Glomerular visceral epithelial cell (primary cell): ENCODE measurements at regions not wholly inside any gene's neighbourhood (a gene's known extent, or its start where the extent isn't known, plus 50 kb on each side); places are given as distances from the start of the nearest gene placed in this dataset.
A peak's percentile ranks its signal among the peaks of the same experiment; 100 is the strongest.
"Not testable (repeated sequence)": the region's sequence is repeated elsewhere in the genome, so short reads cannot be mapped to it uniquely, and the experiment has no call there.

Source experiments
- DNase-seq: peaks from one replicate; pipeline ENCODE4 v3.0.0-alpha.2; 2016; ENCODE audit errors: extremely low spot score

DNA sequence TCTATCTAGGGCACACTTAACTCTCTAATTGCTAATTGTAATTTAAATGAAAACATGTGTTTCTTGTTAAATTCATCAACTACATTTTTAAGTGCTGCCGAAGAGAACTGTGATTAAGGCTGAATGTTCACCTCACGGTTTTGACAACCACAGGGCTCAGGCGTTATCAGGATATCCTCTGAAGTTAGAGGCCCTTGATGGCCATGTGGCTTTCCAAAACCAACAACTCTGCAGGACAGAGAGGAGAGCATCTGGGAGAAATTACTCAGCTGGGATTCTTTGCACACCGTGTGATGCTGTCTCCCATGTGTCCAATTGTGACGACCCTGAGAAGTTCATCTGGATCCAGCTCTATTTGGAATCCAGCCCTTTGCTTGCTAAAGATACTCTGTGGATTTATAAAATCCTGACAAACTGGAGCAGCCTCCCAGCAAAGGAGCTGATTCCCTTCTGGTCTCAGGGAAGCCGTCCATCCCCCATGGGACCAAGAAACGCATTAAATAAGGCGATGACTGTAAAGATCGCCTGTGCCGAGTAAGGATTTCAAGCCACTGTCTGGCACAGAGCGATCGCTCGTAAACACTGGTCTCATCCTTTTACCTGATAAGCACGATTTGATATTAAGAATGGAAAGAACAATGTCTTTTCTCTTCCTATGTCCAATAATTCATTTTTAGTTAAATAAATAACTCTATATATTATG is 401.1 kb downstream of the CD83 start:
- DNase-seq: no peak

- DNase-seq: no peak
These were observed 402.5 kb downstream of the CD83 start for GRCh38 chr6:14520029-14520428.

- no peak for DNase-seq
These were observed 403.0 kb downstream of the CD83 start for GRCh38 chr6:14520536-14520935.

DNA sequence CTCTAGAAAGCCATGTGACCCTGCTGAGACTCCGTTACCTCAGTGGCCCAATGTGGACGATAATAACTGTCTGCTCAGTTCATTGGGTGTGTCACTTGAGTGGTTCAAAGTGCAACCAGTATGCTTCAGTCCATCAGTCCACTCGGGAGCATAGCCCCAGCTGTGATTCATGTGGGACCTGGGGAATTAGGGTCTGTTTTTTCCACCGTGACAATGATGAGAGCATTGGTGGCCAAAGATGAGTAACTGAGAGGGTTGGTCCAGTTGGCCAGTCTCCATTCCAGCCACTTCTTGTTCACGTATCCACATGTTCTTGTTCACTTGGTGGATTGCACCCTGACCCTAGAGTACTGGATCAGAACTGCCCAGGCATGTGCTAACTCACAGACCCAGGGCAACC is 403.6 kb downstream of the CD83 start:
- DNase-seq: no peak

GRCh38 chr6:14521861-14522260 is 404.3 kb downstream of the CD83 start:
- not testable (repeated sequence) for DNase-seq

DNA sequence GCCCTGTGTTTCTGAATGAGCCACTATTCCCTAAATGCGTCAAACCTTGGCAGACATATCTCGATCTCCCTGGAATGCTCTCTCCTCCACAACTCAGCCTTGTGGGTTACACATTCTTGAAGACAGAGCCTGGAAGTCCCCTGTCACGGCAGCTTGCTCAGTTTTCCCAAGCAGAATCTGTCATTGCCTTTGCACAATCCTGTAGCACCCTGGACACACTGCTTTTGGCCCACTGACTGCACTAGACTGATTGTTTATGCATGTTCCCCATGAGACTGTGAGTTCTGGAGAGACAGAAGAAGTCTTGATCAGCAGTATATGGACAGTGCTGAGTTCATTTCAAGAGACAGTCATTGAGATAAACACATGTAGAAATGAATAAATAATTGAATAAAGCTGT is 406.7 kb downstream of the CD83 start:
- DNase-seq: peak; percentile 51

DNA sequence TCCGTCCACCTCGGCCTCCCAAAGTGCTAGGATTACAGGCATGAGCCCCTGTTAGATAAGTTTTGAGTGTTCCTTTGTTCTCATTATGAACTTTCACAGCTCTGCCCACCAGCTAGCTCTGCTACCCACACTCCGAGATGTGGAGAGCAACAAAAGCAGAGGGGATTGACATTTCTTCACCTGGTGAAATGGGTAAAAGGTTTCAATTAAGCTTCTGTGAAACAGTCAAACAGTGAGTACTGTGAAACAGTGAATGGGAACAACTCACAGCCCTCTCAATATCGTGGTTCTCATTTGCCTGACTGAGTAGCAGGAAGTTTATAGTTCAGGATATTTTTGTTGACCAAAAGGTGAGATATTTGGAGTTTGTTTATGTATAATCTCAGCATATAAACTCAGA is 412.8 kb downstream of the CD83 start:
- no peak for DNase-seq

GRCh38 chr6:14533446-14533845 is 415.9 kb downstream of the CD83 start:
- DNase-seq: no peak

GRCh38 chr6:14537030-14537429 is 419.5 kb downstream of the CD83 start:
- no peak for DNase-seq

DNA sequence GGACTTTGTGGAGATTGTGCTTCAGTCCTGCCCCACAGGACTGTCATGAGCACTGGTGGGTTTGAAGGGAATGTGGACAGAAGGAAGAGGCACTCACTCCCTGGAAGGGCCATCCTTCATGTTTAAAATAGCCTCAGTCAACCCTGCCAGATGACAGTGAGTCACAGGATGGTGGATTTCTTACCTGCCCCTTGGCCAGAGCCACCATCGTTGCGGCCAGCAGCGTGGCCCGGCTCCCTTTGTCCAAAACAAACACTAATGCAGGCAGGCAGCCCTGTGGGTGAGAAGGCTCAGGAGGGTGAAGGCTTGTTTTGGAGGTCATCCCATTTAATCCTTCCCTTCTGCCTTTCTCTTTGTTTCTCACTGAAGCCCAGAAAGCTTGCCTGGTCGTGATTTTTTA is 422.7 kb downstream of the CD83 start:
- no peak for DNase-seq

DNA sequence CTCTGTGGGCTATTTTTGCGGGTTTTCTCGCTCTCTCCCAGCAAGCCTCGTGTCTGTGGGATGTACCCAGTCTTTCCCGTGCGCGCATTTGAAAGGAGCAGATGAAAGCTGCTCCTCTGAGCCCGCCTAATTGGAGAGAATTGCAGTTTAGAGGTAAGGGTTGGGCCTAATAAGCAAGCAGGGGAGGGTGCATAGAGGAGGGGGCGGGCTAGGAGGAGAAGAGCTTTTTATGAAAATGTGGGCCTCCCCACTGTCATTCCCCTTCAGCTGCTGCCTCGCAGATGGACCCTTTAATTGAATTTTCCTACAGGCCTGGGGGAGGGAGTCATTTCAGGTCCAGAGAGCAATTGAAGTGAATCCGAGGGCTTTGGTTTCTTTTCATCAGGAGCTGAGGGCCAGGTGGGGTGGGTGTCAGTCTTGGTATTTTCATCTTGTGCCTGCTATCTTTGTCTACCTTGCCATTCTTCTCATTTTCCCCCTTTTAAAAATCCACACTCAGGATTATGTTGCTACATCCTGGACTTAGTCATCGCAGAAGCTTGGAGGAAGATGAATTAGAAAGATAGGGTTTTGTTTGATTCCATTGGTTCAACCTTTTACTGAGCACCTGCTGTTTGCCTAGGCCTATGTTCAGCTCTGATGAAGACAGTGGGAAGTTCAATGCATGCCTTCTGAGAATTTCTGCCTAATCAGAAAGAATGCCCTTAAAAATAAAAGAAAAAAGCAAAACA is 423.4 kb downstream of the CD83 start:
- DNase-seq: no peak

- DNase-seq: peak; percentile 57
These were observed 425.2 kb downstream of the CD83 start for GRCh38 chr6:14542670-14543366.

DNA sequence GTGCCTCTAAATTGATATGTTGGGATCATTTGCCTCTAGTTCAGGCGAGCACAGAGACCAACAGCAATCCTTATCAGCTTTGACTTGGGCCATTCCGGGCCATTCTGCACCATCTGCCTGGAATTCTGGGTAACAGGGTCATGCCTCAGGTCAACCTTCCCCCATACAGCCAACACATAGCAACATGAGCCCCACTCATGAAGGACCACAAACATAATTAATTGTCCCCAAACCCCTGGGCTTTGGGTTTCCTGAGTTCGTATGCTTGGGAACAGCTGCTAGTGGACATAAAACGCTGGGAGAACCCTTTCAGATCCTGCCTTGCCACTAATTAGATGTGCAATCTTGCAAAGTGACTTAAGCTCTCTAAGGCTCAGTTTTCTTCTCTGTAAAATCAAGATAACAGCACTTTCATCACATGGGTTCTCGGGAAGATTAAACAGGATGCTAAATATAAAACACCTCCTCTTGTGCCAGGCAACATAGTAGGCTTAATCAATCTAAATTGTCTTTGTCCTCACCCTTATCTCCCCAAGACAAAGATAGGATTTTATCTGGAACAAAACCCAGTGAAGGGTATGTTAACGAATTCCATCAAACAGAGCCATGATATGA is 426.5 kb downstream of the CD83 start:
- no peak for DNase-seq

DNA sequence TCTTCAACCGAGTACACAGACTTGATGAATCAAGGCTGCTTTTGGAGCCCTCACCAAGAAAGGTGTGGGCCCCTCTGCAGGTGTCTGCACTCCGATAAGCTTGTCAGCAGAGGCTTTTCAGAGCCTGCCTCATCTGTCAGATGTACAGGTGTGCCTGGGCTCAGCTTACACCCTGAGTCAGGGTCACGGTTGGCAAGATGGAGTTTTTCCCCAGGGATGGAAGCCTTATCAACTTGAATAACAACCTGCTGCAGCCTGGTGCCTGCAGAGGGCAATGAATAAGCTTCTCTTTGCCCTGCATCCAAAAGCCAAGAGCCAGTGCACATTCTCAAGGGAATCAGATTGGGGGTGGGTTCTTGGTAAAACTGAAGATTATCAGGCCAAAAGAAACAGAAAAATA is 427.1 kb downstream of the CD83 start:
- DNase-seq: no peak

DNA sequence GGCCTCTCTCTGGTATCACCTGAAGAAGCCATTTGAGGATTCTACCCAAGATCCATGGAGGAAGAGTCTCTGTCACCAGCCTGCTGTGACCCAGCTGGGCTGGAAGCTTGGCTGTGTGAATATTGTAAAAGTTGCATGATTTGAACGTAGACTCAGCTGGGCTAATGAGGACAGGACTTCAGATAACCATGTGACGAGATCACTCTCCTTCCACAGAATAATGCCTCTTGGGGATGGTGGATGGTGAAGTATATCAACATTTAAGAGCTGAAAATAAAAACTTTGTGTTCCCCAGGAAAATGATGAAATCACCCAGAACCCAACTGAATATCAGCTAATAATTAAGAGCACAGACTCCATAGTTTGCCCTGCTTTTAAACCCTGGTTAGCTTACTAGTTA is 427.9 kb downstream of the CD83 start:
- no peak for DNase-seq

DNA sequence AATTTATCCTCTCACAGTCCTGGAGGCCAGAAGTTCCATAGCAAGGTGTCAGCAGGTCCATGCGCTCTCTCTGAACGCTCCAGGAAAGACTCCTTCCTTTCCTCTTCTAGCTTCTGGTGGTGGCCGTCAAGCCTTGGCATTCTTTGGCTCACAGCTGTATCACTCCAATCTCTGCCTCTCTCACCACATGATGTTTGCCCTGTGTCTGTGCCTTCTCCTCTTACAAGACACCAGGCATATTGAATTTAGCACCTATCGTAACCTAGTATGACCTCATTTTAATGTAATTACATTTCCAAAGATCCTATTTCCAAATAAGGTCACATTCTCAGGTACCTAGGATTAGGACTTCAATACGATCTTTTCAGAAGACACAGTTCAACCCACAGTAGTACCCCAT is 428.5 kb downstream of the CD83 start:
- DNase-seq: no peak

DNA sequence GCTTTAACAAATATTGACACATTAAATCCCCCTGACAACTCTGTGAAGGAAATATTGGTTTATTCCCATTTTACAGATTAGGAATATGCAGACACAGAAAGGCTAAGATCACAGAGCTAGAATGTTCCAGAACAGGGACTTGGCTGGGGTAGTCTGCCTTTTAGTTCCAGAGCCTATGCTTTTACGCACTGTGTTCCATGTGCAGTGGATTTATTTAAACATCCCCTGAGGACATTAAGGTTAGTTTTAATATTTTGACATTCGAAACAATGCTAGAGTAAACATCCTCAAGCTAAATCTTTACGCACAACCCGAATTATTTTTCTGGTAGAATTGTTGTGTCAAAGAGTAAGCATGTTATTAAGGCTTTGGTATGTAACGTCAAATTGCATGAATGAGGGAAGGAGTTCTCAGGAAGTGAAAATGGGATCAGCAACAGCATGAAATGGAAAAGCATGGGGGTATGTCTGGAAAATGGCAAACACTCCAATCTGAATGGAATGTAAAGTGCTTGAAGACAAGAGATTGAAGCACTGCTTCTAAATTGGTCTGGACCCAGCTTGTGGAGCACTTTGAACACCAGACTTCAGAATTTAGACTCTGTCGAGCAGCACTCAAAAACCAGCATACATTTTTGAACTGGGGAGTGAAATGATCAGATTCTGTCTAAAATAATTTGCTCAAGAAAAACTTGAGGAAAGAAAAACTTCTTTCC is 429.9 kb downstream of the CD83 start:
- DNase-seq: no peak

DNA sequence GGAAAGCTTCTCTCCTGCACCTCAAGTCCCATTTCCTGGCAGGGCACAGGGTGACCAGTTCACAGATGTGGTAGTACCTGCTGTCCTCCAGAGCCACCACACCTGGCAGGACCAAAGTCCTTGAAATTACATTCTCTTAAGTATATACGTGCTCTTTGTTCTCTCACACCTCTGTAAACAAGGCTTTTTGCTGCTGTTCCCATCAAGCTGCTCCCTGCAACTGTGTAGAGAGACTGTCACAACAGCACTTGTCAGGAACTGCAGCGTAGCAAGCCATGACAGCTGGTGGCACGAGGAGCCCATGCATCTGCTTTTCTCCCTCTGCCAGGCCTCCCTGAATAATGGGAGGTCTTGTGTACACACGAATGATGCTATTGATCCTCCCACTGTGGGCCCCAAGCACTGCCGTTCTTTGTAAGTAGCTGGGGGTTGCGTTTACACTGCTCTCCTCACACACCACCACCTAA is 431.8 kb downstream of the CD83 start:
- DNase-seq: no peak

GRCh38 chr6:14549871-14550270 is 432.3 kb downstream of the CD83 start:
- no peak for DNase-seq

DNA sequence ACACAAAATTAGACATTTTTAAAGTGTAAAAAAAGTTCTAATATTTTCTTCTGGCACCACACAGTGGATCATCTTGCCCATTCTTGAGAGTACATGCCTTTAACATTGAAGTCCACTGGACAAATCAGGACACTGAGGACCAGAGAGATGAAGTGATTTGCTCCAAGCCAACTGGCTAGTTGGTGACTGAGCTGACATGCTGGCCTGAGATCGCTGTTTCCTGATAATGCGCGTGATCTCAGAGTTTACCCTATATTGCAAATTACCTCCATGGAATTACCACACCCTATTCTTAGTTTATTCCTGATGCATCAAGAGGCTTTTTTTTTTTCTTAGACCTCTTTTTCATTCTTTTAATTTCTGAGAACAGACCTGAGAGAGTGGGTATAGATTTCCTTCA is 432.8 kb downstream of the CD83 start:
- no peak for DNase-seq

DNA sequence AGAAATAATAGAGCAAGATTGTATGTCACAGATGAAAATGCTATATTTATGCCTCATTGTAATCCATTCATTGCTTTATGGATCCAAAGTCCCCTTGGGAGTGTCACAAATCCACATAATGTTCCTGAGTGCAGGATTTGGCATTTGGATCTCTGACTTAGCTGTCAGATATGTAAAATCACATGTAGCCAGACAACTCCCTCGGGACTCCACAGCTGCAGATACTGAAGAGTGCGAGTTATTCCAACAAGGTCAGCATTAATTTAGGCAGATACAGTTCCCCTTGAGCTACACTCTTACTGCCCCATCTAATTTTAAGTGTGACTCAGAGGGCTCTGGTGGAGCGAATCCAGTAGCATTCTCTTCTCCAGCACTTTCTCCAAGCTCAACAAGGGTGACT is 433.2 kb downstream of the CD83 start:
- no peak for DNase-seq

- not testable (repeated sequence) for DNase-seq
These were observed 434.0 kb downstream of the CD83 start for GRCh38 chr6:14551601-14552000.
